Activated CD4-positive, alpha-beta memory T cell treated with anti-CD3 and anti-CD28 coated beads for 36 hours (primary cell): ENCODE measurements at regions not wholly inside any gene's neighbourhood (a gene's known extent, or its start where the extent isn't known, plus 50 kb on each side); places are given as distances from the start of the nearest gene placed in this dataset.

Experiments used
- CTCF ChIA-PET: fragments of 350-600 bp; sonication (Branson Sonifier 250); formaldehyde crosslinking; loops from one replicate; lab custom pipeline; 2021; ENCODE audit warnings: antibody characterized with exemption, inconsistent platforms; lab: Charles Lee
- POLR2A ChIA-PET: fragments of 350-600 bp; sonication (Branson Sonifier 250); formaldehyde crosslinking; loops from one replicate; lab custom pipeline; 2021; ENCODE audit warnings: antibody characterized with exemption; lab: Charles Lee
- DNase-seq: peaks from one replicate; pipeline ENCODE4 v3.0.0-alpha.2; 2020
- H3K27ac Mint-ChIP-seq: one replicate; pipeline ENCODE4 v1.8.0; 2021; ENCODE audit warnings: mixed read lengths
- H3K27me3 Mint-ChIP-seq: one replicate; pipeline ENCODE4 v1.8.0; 2021; ENCODE audit warnings: mixed read lengths
- H3K36me3 Mint-ChIP-seq: one replicate; pipeline ENCODE4 v1.8.0; 2021; ENCODE audit warnings: mixed read lengths
- H3K4me1 Mint-ChIP-seq: one replicate; pipeline ENCODE4 v1.8.0; 2021; ENCODE audit warnings: low read depth, mixed read lengths
- H3K4me3 Mint-ChIP-seq: one replicate; pipeline ENCODE4 v1.8.0; 2021; ENCODE audit warnings: mild to moderate bottlenecking, mixed read lengths
- H3K9me3 Mint-ChIP-seq: one replicate; pipeline ENCODE4 v1.8.0; 2021; ENCODE audit warnings: mixed read lengths
- intact Hi-C: fragments of 100-400 bp; cut with micrococcal nuclease; formaldehyde crosslinking; loops from one replicate; pipeline ENCODE4 v1.15.1; 2023

DNA sequence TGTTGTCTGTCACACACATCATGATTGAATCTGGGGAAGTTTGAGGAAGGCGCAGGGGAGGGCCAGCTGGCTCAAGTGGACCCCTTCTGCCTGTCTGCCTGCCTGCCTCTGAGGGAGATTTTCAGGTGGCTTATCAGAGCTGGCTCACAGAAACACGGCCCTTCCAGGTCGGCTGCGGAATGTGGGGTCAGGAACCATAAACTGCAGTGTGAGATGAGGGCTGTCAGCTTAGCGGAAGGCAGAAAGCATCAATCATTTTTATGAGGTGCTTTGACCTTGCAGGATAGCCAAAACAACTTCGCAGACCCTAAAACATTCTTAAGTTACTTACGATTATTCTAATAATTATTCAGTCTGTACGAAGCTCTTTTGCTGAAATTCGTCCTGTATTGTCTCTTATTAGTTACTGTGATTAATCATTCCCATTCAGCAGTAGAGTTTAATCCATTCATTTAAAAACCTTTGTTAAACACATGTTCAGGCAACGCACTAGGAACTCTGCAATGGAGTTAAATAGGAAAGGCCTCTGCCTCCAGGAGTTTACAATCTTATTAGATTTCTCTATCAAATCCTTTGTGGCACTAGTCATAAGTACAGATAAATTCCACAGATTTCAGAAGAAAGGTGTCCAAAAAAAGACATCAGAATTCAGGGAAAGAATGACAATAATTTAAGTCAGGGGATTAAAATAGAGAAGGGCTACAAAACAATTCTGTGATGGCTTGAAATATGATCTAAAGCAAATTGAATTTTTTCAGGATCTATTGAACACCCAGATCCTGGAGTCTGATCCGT lies 371.6 kb downstream of the HRH4 start:
- ChIA-PET POLR2A (no interaction called here), CTCF (no interaction called here)
- Mint-ChIP-seq H3K9me3 (no peaks in the 10 kb centered on the region), H3K27me3 (no peaks in the 10 kb centered on the region), H3K36me3 (no peaks in the 10 kb centered on the region), H3K4me3 (no peak overlapping the region), H3K4me1 (no peaks in the 10 kb centered on the region), H3K27ac (no peak overlapping the region)
- intact Hi-C loops, result no loop called here
- no peak for DNase-seq

DNA sequence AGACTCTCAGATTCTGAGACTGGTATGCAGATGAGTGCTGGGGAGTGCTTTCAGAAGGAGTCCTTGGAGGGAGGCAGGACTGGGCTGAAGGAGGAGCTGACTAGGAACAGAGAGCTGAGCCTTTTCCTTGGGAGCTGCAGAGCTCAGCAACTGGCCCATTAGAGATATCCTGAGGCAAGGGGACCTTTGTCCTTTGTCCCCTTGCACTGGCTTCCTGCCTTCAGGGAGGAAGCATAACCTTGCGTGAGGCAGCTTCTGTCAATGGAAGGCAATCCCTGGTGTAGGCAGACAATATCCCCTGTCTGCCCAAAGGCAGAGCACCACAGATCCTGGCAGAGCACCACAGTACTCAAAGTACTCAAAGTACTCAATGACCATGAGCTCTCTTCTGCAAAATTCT lies 375.3 kb downstream of the HRH4 start:
- H3K27me3 Mint-ChIP-seq, result no peaks in the 10 kb centered on the region
- H3K9me3 Mint-ChIP-seq, result no peaks in the 10 kb centered on the region
- intact Hi-C loops, result no loop called here
- no peaks in the 10 kb centered on the region for H3K36me3 Mint-ChIP-seq
- ChIA-PET CTCF (no interaction called here), POLR2A (no interaction called here)
- DNase-seq, result no peak
- no peaks in the 10 kb centered on the region for H3K4me1 Mint-ChIP-seq
- no peak overlapping the region for H3K4me3 Mint-ChIP-seq
- no peak overlapping the region for H3K27ac Mint-ChIP-seq

DNA sequence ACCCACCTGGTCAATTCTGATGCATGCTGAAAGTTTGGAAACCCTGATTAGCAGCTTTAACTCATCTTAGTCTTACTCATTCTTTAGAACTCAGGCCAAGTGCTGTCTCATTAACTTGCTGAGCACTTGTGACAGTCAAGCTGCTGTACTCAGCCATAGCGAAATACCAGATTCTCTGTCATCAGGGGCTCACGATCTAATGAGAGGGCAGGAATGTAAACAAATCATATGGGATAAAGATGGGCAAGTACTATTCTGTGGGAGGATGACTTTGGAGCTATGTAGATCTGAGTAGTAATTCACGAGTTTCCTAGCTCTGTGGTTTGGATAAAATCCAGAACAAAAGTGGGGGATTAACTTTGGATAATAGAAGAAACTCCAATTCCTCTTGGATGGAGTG lies 376.6 kb downstream of the HRH4 start:
- no peaks in the 10 kb centered on the region for H3K4me1 Mint-ChIP-seq
- H3K27me3 Mint-ChIP-seq, result no peaks in the 10 kb centered on the region
- POLR2A ChIA-PET, result no interaction called here
- H3K36me3 Mint-ChIP-seq, result no peaks in the 10 kb centered on the region
- no peak overlapping the region for H3K4me3 Mint-ChIP-seq
- intact Hi-C loops, result no loop called here
- H3K9me3 Mint-ChIP-seq, result no peaks in the 10 kb centered on the region
- no peak for DNase-seq
- no peak overlapping the region for H3K27ac Mint-ChIP-seq
- CTCF ChIA-PET, result no interaction called here

DNA sequence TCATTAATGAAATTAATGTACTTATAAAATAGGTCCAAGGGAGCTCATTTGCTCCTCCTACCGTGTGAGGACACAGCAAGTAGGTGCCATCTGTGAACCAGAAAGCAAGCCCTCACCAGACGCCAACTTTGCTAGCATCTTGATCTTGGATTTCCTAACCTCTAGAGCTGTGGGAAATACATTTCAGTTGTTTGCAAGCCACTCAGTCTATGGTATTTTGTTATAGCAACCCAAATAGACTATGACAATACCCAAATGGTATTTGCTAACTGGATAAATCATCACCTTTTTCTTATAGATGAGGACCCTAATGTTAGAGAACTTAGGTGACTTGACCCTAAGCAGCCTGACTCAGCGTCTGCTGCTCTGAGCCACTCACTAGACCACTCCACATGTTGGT lies 379.6 kb downstream of the HRH4 start:
- intact Hi-C loops, result no loop called here
- Mint-ChIP-seq H3K4me1 (no peaks in the 10 kb centered on the region), H3K4me3 (no peak overlapping the region), H3K36me3 (no peaks in the 10 kb centered on the region), H3K9me3 (no peaks in the 10 kb centered on the region), H3K27me3 (no peaks in the 10 kb centered on the region), H3K27ac (no peak overlapping the region)
- ChIA-PET CTCF (no interaction called here), POLR2A (no interaction called here)
- no peak for DNase-seq

DNA sequence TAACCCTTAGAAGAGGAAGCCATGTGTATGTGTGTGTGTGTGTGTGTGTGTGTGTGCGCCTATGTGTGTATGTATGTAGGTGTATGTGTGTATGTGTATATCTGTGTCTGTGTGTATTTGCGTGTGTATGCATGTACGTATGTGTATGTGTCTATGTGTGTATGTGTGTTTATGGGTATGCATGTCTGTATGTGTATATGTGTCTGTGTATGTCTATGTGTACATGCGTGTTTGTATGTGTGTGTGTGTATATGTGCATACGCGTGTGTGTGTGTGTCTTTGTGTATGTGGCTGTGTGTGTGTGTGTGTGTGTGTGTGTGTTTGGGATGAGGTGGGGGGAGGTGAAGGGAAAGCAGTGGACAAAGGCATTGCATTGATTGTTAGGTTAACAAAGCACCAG lies 380.2 kb downstream of the HRH4 start:
- no peak overlapping the region for H3K27ac Mint-ChIP-seq
- intact Hi-C loops, result no loop called here
- peaks cover 3% of the 10 kb centered on the region for H3K27me3 Mint-ChIP-seq
- ChIA-PET CTCF (no interaction called here), POLR2A (no interaction called here)
- DNase-seq, result no peak
- no peak overlapping the region for H3K4me3 Mint-ChIP-seq
- no peaks in the 10 kb centered on the region for H3K36me3 Mint-ChIP-seq
- no peaks in the 10 kb centered on the region for H3K9me3 Mint-ChIP-seq
- H3K4me1 Mint-ChIP-seq, result no peaks in the 10 kb centered on the region

DNA sequence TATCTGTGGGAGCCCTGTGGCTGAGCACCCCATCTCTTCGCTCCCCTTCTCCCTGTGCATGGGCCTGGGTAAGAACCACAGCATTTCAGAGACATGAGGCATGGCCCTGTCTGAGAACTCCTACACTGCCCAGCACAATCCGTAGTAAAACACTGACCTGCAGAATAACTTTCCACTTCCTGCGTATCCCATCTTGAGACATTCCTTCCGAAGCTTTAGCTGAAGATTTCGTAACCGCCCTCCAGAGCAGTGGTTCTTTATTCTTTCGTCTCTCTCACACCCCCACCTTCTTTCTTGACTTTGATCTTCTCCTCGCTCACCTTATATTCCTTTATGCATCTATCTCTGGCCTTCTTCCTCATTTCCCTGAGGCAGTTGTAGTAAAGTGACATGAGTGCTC lies 381.1 kb downstream of the HRH4 start:
- no peak for DNase-seq
- CTCF ChIA-PET, result no interaction called here
- Mint-ChIP-seq H3K4me3 (no peak overlapping the region), H3K36me3 (no peaks in the 10 kb centered on the region), H3K4me1 (no peaks in the 10 kb centered on the region), H3K9me3 (no peaks in the 10 kb centered on the region), H3K27me3 (peaks cover 3% of the 10 kb centered on the region), H3K27ac (no peak overlapping the region)
- POLR2A ChIA-PET, result no interaction called here
- intact Hi-C loops, result no loop called here

DNA sequence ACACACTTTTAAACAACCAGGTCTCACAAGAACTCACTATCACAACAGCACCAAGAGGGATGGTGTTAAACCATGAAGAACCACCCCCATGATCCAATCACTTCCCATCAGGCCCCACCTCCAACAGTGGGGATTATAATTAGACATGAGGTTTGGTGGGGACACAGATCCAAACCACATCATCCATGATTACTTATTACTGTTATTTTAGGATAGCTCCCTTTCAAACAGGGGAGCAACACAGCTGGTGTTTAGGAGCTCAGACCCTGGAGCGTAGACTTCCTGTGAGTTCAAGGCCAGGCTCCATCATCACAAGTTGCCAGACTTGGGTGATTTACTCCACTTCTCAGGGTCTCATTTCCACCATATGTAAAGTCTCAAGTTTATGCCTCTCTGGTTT lies 382.7 kb downstream of the HRH4 start:
- Mint-ChIP-seq H3K4me3 (no peak overlapping the region), H3K27me3 (peaks cover 3% of the 10 kb centered on the region), H3K36me3 (no peaks in the 10 kb centered on the region), H3K4me1 (no peaks in the 10 kb centered on the region), H3K9me3 (no peaks in the 10 kb centered on the region), H3K27ac (no peak overlapping the region)
- CTCF ChIA-PET, result no interaction called here
- intact Hi-C loops, result no loop called here
- POLR2A ChIA-PET, result no interaction called here
- no peak for DNase-seq

DNA sequence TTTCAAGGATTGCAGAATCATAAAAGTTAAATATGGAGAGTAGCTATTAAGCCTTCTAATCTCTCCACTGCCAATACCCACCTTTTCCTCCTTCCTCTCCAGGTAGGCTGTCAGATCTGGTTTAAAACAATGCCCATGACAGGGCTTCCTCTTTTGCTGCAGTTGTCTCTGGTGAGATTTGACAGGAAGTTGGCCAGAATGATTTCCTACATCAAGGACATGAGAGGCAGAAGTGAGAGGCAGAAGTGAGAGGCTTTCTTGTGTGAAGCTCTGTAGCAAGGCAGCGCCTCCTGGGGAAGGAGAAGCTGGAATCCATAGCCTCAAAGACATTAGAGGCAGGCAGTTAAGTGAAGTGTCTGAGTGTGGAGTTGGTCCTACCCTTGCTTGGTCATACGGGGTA lies 385.7 kb downstream of the HRH4 start:
- no peaks in the 10 kb centered on the region for H3K9me3 Mint-ChIP-seq
- intact Hi-C loops, result no loop called here
- peaks cover 3% of the 10 kb centered on the region for H3K27me3 Mint-ChIP-seq
- CTCF ChIA-PET, result no interaction called here
- no peaks in the 10 kb centered on the region for H3K36me3 Mint-ChIP-seq
- no peak overlapping the region for H3K27ac Mint-ChIP-seq
- H3K4me1 Mint-ChIP-seq, result no peaks in the 10 kb centered on the region
- H3K4me3 Mint-ChIP-seq, result no peak overlapping the region
- POLR2A ChIA-PET, result no interaction called here
- DNase-seq, result no peak

DNA sequence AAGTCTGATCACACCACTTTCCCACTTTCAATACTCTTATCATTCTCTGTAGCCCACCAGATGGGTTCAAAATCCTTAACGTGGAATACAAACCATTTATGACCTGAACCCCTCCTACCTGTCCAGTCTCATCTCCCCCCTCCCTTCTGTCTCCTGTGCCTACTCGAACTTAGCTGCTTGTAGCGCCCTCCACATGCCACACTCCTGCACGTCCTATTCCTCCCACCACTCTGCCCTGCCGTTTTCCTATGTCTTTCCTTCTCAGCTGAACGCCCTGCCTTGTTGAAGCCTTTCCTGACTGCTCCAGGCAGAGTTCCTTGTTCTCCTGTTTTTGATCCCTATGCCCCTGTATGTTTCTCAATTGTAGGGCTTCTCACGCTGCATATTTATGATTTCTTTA lies 390.1 kb downstream of the HRH4 start:
- Mint-ChIP-seq H3K4me1 (no peaks in the 10 kb centered on the region), H3K36me3 (no peaks in the 10 kb centered on the region), H3K9me3 (no peaks in the 10 kb centered on the region), H3K4me3 (no peak overlapping the region), H3K27me3 (peaks cover 3% of the 10 kb centered on the region), H3K27ac (no peak overlapping the region)
- intact Hi-C loops, result no loop called here
- DNase-seq, result no peak
- CTCF ChIA-PET, result no interaction called here
- POLR2A ChIA-PET, result no interaction called here

DNA sequence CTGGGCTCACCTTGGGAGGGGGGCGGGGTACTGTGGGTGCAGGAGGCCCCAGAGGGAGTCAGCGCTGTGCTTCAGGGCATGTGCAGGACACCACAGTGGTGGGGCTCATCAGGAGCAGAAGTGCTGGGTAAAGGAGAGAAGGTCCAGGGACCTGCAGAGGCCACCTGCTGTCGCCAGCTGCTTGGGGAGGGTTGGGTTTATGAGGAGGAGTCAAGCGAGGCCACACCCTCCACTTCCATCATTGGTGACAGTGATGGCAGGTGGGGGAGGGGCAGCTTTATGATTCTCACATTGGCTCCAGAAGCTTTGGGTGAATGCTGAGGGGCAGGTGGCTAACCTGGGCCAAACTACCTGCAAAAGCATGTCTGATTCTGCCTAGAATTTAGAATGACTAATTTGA lies 392.6 kb downstream of the HRH4 start:
- POLR2A ChIA-PET, result no interaction called here
- Mint-ChIP-seq H3K27ac (no peak overlapping the region), H3K4me3 (no peak overlapping the region), H3K9me3 (no peaks in the 10 kb centered on the region), H3K27me3 (peaks cover 3% of the 10 kb centered on the region), H3K36me3 (no peaks in the 10 kb centered on the region), H3K4me1 (no peaks in the 10 kb centered on the region)
- no peak for DNase-seq
- intact Hi-C loops, result no loop called here
- CTCF ChIA-PET, result no interaction called here

DNA sequence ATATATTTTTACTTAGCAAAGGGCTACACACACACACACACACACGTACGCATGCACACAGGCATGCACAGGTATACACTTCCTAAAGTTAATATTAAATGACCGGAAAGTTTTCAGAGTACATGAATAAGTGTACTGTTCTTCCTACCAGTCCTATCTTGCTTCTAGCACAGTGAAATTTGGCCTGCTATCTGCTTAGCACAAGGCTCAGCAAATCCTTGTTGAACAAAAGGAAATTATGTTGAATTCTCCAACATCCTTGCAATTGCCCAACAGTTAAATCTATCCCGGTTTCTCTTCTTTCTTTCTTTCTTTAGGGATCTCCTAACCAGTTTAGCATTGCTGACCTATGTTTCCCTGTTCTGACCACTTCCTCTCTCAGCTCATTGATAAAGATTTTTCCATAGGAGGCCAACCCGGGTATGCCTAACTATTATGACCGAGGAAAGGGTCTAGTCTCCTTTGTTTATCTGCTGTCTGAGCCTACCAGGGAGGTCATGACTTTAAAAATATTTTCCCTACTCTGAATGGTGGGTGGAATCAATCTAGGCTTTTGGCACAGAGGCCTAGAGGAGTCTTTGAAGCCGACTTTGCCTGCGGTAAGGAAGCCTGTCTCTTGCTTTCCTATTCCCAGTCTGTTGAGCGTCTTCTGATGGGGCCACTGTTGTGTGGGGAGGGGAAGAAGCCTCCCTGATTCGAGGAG lies 400.7 kb downstream of the HRH4 start:
- CTCF ChIA-PET, result no interaction called here
- POLR2A ChIA-PET, result no interaction called here
- Mint-ChIP-seq H3K27ac (no peak overlapping the region), H3K36me3 (no peaks in the 10 kb centered on the region), H3K27me3 (no peaks in the 10 kb centered on the region), H3K9me3 (no peaks in the 10 kb centered on the region), H3K4me1 (no peaks in the 10 kb centered on the region), H3K4me3 (no peak overlapping the region)
- DNase-seq, result no peak
- intact Hi-C loops, result no loop called here

DNA sequence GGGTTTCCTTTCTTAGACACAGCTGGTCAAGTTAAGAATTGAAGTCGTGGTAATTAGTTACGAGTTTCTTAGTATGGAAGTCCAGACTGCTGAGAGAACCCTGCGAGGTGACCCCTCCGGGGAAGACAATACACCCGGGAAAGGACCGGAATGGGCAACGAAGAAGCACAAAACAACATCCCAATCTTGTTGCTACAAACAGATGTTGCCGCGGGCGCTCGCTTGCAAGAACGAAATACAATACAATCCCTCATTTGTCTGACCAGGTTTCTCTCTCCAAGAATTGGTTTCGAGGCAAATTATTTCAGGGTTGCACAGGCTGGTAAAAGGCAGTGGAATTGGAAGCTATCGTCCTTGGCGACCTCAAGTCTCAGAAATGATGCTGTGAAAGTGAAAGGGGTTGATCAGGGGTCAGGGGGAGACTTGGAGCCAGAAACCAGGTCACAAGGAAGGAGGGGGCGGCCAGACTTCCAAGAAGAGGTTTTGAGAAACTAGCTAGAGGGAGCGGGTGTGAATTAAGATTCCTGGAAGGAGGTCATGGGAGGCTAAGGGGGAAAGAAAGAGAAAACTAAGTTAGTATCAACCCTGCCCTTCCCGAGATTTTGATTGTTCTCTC lies 401.9 kb downstream of the HRH4 start:
- no peak for DNase-seq
- Mint-ChIP-seq H3K4me3 (no peak overlapping the region), H3K27me3 (no peaks in the 10 kb centered on the region), H3K9me3 (no peaks in the 10 kb centered on the region), H3K27ac (no peak overlapping the region), H3K4me1 (no peaks in the 10 kb centered on the region), H3K36me3 (no peaks in the 10 kb centered on the region)
- intact Hi-C loops, result no loop called here
- CTCF ChIA-PET, result no interaction called here
- POLR2A ChIA-PET, result no interaction called here

DNA sequence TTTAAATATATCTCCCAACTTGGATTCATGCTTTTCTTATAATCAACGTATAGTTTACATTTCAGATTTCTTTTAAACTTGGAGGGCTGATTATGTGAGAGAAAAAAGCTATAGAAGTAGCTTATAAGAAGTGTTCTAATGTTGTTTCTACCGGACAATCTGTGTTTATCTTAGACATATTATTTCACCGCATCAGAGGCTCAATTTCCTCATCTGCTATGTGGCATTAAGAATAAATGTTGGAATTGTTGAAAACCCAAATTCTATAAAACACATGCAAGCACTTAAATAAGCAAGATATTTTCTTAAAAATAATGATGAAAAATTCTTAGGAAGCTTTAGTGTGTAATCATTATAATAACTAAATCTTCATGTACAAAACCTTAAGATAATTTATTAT lies 407.9 kb downstream of the HRH4 start:
- H3K27ac Mint-ChIP-seq, result no peak overlapping the region
- POLR2A ChIA-PET, result no interaction called here
- H3K27me3 Mint-ChIP-seq, result no peaks in the 10 kb centered on the region
- intact Hi-C loops, result no loop called here
- CTCF ChIA-PET, result no interaction called here
- H3K4me1 Mint-ChIP-seq, result no peaks in the 10 kb centered on the region
- H3K9me3 Mint-ChIP-seq, result no peaks in the 10 kb centered on the region
- no peak overlapping the region for H3K4me3 Mint-ChIP-seq
- H3K36me3 Mint-ChIP-seq, result no peaks in the 10 kb centered on the region
- DNase-seq, result no peak
